Effector CD8-positive, alpha-beta T cell (primary cell): ENCODE measurements at regions not wholly inside any gene's neighbourhood (a gene's known extent, or its start where the extent isn't known, plus 50 kb on each side); places are given as distances from the start of the nearest gene placed in this dataset.
"Not testable (repeated sequence)": the region's sequence is repeated elsewhere in the genome, so short reads cannot be mapped to it uniquely, and the experiment has no call there.

Experiments used
- DNase-seq: peaks from one replicate; lab custom pipeline; 2025; lab: John Stamatoyannopoulos, UW

DNA sequence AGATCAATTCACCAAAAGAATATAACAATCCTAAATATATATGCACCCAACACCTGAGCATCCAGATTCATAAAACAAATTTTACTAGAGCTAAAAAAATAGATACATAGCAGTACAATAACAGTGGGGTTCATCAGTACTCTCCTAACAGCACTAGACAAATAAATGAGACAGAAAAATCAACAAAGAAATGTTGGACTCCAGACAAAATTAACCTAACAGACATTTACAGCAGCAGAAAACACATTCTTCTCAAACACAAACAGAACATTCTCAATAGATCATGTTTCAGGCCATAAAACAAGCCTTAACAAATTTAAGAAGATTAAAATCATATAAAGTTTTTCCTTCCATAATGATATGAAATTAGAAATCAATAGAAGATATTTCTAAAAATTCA lies 124.8 kb upstream of the NECTIN3 start:
- no peak for DNase-seq

DNA sequence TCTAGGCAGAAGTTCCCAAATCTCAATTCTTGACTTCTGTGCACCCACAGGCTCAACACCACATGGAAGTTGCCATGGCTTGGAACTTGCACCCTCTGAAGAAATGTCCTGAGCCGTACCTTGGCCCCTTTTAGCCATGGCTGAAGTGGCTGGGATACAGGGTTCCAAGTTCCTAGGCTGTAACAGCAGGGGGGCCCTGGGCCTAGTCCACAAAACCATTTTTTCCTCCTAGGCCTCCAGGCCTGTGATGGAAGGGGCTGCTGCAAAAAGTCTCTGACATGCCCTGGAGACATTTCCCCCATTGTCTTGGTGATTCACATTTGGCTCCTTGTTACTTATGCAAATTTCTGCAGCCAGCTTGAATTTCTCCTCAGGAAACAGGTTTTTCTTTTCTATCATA lies 122.4 kb upstream of the NECTIN3 start:
- not testable (repeated sequence) for DNase-seq

DNA sequence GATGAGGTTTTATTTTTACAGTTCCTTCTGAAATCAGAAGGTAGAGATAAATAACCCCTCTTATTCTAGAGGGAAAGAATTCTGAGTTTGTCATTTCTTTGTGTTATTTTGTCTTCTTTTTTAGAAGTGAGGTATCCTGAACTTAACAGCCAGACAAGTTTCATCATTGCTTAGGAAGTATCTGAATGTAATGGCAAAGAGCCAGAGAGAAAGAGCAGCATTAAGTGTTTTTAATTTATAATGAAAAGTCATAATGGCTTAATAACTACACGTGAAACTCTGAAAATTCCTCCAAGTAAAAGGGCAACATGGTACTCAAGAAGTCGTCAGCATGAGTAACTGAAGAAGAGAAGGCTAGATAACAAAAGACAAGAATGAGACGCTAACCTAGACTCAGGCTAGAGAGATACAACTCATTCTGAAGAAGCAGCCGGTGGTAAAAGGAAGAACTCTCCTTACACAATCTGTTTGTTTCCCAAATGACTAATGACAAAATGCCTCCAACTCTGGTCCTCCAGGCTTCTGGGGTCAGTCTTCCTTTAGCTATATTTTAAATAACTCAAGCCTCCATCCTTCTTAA lies 116.2 kb upstream of the NECTIN3 start:
- DNase-seq, result no peak

DNA sequence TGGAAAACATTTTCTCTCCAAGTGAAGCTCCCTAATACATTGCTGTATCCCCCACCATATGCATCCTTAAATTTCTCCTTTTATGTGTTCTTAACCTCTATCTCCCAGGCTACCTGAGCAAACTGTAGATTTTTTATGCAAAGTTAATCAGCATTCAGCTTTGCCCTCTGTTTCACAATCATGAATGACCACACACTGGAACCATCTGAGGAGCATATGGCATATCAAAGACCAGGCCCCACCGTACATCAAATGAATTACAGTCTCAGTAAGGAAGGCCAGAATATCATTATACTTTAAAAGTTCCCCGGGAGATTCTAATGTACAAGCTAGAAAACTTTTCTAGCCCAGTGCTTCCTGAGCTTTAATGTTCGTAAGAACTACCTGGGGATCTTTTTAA lies 115.5 kb upstream of the NECTIN3 start:
- DNase-seq, result no peak

DNA sequence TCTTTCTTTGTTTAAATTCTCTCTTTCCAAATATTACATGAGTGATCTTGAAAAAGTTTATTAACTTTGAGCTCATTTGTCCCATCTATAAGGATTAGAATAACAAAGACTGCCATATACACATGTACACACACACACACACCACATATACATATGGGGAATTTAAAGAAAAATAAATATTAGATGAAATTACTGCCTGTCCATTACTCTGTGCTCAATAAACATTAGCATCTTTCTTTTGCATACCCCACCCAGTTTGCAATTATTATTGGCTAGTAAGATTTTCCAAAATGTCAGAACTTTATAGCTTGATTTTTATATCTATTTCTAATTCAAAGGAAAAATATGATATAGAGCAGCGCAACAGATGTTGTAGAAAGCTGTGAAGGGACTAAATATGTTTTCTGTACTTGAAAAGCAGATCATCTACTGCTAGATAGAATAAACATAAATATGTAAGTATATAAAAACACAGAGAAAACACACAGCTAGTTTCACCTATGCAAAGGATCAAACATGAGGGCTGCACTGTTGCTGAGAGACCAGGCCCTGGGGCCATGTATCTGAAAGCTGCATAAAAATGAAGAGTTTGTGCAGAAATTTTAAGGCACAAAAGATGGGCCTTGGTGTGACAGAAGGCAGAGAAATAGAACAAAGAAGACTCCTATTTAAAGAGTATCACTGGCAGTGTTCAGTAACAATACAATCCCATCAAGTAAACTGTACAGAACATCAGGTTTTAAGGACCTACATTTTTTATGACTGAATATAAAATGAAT lies 114.2 kb upstream of the NECTIN3 start:
- no peak for DNase-seq

DNA sequence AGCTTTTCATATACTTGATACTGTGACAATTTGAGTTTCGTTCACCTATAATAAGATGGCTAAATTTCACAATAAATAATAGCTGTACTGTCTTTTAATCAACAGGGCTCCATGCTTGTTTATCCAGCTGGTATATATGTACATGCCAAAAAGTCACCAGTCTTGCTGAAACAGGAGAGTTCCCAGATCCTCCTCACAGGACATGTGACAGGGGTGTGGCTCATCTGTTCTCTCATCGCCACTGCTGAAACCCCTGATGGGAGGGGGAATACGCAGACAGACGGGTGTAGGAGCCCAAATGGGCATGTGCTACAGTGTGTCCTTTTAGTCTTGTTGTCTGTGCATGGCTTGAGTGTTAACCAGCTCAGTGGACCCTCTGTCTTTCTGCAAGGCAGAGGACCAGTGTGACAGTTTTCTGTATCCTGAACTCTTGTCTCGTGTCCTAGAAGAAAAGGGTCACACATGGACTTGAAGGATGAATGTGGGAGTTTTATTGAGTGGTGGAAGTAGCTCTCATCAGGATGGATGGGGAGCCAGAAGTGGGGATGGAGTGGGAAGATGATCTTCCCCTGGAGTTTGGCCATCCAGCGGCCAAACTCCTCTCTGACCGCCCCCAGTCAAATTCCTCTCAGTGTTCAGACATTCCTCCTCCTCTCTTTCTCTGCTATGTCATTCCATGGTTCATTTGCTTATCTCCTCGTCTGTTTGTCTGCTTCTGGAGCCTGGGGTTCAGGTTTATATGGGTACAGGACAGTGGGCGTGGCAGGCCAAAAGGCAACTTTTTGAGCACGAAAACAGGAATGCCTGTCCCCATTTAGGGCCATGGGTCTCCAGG lies 113.1 kb upstream of the NECTIN3 start:
- DNase-seq, result no peak

DNA sequence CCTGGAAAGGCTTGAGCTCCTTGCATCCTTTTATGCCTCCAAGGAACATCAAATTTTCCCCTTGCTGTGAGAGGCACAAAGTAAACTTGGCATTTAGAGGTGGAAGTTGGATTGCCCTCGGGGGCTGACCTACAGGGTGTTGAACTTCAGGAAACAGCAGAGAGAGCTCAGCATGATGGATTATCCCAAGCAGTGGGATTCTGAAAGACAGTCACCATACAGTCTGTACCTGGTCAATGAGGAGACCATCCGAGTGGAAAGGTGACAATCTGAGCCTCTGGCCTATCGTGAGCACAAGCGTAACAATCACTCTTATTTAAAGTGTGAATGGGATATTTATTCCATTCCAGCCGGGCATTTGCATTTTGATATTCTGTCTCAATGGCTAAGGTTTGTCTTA lies 105.6 kb upstream of the NECTIN3 start:
- DNase-seq, result no peak

DNA sequence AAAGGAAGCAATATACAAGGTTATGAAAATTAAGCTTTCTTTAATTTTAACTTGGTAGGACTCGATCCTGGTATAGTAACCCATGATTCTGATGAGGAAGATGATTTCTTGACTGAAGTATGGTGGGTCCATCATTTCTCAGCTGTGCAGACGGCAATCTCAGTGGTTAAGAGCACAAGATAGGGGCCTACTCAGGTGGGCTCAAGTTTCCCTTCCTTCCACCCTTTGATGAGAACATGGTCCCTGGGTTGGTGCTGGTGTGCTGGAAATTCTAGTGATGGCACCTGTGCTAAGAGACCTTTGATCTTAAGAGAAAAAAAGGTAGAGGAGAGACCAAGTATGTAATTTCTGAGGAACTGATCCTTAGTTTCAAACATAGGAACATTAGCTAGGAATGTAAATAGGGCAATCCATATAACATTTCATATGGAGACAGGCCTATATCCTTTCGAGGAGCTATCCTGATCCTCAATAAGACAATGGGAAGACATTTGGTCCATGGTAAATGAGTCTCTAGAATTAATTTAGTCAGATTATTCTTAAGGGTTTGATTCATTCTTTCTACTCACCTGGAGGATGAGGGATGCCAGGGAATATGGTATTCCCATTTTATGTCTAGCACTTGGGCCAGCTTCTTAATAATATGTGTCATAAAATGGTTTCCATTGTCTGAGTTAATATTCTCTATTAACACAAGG lies 104.5 kb upstream of the NECTIN3 start:
- no peak for DNase-seq

DNA sequence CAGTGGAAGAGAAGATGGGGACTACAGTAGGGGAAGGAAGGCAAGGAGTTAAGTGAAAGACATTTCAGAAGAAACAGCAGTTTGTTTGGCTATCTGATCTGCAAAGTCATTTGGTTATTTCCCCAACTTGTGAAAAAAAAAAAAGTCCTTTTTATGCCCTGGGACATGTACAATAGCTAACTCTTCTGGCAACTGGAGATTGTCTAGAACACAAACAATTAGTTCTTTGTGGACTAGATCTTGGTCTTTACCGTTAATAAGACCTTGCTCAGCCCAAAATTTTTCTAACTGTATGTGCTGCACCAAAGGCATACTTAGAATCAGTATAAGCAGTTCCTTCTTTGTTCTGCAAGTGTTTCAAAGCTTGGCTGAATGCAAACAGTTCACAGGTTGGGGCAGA lies 103.5 kb upstream of the NECTIN3 start:
- no peak for DNase-seq

DNA sequence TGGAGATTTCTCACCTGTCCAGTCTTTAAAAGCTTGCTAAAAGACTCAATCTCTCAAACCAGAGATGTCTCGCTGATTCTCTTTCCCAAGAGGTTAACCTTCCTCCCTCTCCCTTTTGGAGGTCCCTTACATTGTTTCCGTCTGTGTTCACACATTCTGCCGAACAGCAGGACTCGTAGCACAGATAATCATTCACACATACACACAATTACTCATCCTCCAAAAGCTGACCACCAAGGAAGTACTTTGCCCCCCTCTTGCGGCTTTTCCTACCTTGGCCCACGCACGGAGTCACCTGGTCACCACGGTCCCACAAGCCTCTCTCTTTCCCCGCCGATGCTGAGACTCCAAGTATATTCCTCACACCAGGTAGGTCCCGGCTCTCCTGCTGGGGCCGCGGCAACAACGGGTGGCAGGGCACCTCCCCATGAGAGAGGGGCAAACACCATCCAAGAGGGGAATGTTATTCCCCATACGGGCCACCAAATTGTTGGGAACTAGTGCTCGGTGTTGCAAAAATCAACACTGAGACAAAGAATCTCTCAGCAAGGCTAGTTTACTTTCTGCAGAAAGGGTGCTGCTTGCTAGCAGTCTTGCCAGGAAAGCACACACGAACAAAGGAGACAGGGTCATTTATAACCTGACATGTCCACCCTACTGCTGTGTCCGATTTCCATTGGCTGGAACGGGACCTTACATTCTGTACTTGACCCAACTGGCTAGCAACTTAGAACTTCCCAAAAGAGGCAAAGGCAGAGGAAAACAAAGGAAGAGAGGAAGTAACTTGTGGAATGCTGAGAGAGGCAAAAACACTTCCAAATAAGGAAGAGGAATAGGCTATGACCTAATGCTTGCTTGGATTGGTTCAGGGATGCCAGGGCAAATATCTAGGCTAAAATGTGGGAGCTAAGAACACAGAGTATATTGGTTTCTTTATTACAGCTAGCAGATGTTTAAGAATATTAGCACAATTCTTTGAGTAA lies 102.1 kb upstream of the NECTIN3 start:
- no peak for DNase-seq

DNA sequence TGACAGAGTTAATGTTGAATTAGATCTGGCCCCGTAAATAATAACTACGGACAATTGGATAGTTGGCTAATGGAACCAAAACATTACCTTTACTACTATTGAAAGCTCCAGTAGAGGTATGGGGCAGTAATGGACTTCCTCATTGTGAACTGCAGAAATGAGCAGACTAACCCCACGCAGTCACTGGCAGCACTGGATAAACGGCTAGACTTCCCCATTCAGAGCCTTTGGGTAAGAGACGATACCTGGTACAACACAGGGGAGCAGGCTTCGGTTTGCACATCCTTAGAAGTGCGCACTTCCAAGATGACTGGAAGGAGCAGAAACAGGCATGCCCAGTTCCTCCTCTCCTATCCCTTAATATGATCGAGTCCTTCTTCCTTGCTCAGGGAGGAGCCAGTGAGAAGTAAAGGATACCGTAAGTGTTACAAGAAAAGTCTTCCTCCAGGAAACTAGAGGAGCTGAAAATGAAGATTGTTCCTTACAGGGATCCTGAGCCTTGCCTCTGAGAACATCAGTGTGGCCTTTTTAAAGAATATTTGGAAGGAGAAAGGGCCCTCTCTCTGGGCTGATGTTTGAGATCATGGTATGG lies 100.5 kb upstream of the NECTIN3 start:
- DNase-seq, result no peak

DNA sequence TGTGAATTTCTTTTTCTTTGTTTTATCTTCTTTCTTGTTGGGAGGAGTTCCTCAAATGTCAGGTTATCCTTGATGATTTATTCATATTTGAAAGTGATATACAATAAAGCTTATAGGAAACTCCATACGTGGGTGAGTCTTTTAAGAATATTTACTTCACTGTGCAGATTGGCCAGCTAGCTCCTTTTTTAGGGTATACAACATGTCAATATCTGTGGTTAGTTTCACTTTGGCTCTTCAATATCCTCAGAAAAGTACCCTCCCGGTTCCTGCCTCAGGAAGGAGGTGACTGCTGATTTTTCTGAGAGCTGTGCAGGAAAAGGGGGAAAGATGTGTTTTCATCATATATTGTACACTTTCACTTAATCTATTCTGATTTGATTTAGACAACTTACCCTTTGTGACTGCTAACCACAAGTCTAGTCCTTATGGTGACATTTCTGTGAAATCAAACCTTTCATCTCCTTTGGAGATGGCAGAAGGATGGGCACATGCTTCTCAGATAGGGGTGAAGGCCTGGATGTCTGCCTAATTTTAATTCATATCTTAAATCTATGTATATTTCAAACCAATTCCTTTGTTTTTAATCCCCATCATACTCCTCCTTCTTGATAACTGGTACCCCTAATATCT lies 98.2 kb upstream of the NECTIN3 start:
- no peak for DNase-seq

DNA sequence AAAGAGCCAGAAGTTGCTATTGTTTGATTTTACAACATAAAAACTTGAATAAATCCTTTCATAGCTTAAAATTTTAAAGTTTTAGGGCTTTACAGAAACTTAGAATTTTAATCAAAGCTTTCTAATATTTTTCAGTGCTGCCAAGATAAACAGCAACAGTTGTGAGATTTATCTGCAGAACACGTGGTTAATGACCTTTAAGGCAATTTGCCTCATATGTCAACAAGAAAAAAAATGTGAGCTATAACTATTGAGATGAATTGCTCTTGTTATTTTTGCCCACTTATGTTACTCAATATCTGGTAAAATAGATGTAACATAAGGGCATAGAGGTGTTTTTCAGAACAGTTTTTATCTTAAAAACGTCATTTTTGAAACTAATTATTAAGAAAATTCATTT lies 96.7 kb upstream of the NECTIN3 start:
- DNase-seq, result no peak

DNA sequence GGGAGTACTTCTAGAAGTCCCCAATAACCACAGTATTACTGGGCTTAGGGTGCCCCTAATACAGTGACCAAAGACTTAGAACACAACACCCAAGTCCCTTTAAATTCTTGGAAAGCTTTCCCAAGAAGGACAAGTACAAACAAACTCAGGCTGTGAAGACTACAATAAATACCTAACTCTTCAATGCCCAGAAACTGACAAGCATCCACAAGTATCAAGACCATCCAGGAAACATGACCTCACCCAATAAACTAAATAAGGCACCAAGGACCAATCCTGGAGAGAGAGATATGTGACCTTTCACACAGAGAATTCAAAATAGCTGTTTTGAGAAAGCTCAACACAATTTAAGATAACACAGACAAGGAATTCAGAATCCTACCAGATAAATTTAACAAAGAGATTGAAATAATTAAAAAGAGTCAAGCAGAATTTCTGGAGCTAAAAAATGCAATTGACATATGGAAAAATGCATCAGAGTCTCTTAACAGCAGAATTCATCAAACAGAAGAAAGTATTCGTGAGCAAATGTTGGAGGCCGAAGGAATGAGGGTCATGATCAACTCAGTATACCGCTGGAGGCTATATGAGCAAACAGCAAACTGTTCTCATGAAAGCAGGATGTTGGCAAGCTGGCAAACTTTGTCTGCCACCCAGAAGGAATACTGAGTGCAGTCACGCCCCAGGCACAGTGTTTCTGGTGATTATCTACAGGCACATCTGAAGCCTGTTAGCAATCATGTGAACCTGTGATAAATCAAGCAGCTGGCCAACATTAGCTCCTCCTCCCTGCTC lies 87.0 kb upstream of the NECTIN3 start:
- DNase-seq, result no peak

DNA sequence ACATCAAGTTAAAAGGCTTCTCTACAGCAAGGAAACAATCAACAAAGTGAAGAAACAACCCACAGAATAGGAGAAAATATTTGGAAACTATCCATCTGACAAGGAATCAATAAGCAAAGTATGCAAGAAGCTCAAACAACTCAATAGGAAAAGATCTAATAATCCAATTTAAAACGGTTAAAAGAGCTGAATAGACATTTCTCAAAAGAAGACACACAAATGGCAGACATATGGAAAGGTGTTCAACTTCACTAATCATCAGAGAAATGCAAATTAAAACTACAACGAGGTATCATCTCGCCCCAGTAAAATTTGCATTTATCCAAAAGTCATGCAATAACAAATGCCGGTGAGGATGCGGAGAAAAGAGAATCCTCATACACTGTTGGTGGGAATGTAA lies 82.2 kb upstream of the NECTIN3 start:
- DNase-seq, result no peak

DNA sequence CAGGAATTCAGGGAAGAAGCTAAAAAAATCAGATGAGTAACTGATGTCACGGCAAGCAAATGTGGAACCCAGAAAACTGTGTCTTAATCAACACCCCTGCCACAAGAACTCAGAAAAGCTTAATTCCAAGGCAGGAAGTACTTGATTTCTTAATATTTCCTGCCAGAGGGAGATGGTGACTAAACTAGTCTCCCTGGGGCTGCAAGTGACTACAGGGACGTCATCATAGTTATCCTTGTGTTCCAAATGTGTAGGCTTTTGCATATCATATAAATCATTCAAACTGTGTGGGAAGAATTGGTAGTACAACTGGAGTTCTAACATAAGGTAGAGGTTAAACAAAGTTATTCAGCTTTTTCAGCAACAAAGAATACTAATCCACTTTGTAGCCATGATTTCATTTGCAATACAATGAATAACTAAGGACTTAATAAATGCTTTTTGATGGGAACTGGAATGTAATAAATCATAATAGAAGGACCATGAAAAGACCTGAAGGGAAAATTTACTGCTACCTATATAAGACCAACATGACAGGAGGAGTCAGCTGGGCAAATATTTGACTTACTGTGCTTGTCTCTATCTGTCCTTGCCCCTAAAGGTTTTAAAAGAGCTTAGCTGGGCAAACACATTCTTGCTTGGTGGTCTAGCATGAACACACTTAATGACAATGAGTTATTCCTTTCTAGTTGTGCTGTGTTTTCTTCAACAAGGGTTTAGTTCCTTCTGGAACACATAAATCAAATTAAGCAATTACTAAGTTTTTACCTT lies 76.0 kb upstream of the NECTIN3 start:
- DNase-seq, result no peak

DNA sequence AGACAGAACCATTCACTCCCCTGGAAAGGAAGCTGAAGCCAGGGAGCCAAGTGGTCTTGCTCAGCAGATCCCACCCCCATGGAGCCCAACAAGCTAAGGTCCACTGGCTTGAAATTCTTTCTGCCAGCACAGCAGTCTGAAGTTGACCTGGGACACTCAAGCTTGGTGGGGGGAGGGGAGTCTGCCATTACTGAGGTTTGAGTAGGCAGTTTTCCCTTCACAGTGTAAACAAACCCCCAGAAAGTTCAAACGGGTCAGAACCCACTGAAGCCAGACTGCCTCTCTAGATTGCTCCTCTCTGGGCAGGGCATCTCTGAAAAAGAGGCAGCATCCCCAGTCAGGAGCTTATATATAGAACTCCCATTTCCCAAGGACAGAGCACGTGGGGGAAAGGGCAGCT lies 72.8 kb upstream of the NECTIN3 start:
- not testable (repeated sequence) for DNase-seq

DNA sequence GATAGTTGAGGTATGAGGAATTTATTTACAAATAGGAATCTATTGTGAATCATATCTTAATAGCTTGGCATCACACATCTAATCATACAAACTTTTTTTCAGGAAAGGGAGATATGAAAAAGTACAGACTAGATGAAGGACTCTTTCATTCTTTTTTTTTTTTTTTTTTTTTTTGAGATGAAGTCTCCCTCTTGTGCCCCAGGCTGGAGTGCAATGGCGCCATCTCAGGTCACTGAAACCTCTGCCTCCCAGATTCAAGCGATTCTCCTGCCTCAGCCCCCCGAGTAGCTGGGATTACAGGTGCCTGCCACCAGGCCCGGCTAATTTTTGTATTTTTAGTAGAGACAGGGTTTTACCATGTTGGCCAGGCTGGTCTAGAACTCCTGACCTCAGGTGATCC lies 65.1 kb upstream of the NECTIN3 start:
- DNase-seq, result not testable (repeated sequence)
